DND-41 (cell line): ENCODE measurements at regions not wholly inside any gene's neighbourhood (a gene's known extent, or its start where the extent isn't known, plus 50 kb on each side); places are given as distances from the start of the nearest gene placed in this dataset.

ENCODE experiments used
- ATAC-seq: fragments of 200-7000 bp; cut with Tn5 transposase; 3 replicates; pipeline ENCODE4 v1.9.1; 2021; ENCODE audit warnings: low read depth; ENCODE audit not compliant: insufficient read depth
- DNase-seq: peaks from one replicate; pipeline ENCODE4 v3.0.0-alpha.2; 2020
- H2AFZ ChIP-seq: 2 replicates; pipeline ENCODE4 v1.6.0; 2012; ENCODE audit warnings: low read depth, low read length
- H3K27ac ChIP-seq: 2 replicates; pipeline ENCODE4 v1.5.1; 2012; ENCODE audit warnings: low read length, inconsistent platforms
- H3K27me3 ChIP-seq: fragments of 200-600 bp; sonication (generic); 2 replicates; pipeline ENCODE4 v1.6.0; 2012; ENCODE audit warnings: low read length, mild to moderate bottlenecking, inconsistent platforms; ENCODE audit not compliant: insufficient read depth, poor library complexity
- H3K36me3 ChIP-seq: 2 replicates; pipeline ENCODE4 v1.5.1; 2012; ENCODE audit warnings: low read length, inconsistent platforms; ENCODE audit not compliant: insufficient read depth
- H3K4me1 ChIP-seq: 2 replicates; pipeline ENCODE4 v1.5.1; 2012; ENCODE audit warnings: mild to moderate bottlenecking, low read length; ENCODE audit not compliant: insufficient read depth
- H3K4me2 ChIP-seq: 2 replicates; pipeline ENCODE4 v1.6.0; 2012; ENCODE audit warnings: mild to moderate bottlenecking, moderate library complexity, low read length, inconsistent platforms; ENCODE audit not compliant: insufficient read depth
- H3K4me3 ChIP-seq, 2 experiments: fragments of 200-600 bp in 1 of 2; shearing (Covaris generic) in 1 of 2; 2 replicates each; pipeline ENCODE4 v1.5.1; 2012 to 2016; ENCODE audit warnings: inconsistent platforms in 2 of 2, low read length in 2 of 2, mild to moderate bottlenecking in 2 of 2, low read depth in 1 of 2, moderate library complexity in 1 of 2
- H3K79me2 ChIP-seq: 2 replicates; pipeline ENCODE4 v1.6.0; 2012; ENCODE audit warnings: low read length, inconsistent platforms; ENCODE audit not compliant: insufficient read depth
- H3K9ac ChIP-seq: 2 replicates; pipeline ENCODE4 v1.6.0; 2012; ENCODE audit warnings: low read depth, mild to moderate bottlenecking, inconsistent platforms, low read length, moderate library complexity
- H3K9me3 ChIP-seq: 2 replicates; pipeline ENCODE4 v1.5.1; 2012; ENCODE audit warnings: low read length, moderate library complexity, mild to moderate bottlenecking, inconsistent platforms; ENCODE audit not compliant: insufficient read depth, severe bottlenecking
- H4K20me1 ChIP-seq: 2 replicates; pipeline ENCODE4 v1.6.0; 2012; ENCODE audit warnings: low read length; ENCODE audit not compliant: insufficient read depth
- EZH2 ChIP-seq: IDR thresholded peaks from 3 replicates; pipeline ENCODE4 v1.6.1; 2012; ENCODE audit warnings: borderline replicate concordance, low read depth, mild to moderate bottlenecking, moderate library complexity, low read length, inconsistent platforms; ENCODE audit not compliant: severe bottlenecking
- TF ChIP-seq, protein P1 (sequence below): IDR thresholded peaks from 2 replicates; pipeline ENCODE4 v1.5.1; 2012; ENCODE audit warnings: borderline replicate concordance, low read length, moderate library complexity, mild to moderate bottlenecking; ENCODE audit not compliant: poor library complexity, severe bottlenecking; ENCODE audit errors: extremely low read depth

DNA sequence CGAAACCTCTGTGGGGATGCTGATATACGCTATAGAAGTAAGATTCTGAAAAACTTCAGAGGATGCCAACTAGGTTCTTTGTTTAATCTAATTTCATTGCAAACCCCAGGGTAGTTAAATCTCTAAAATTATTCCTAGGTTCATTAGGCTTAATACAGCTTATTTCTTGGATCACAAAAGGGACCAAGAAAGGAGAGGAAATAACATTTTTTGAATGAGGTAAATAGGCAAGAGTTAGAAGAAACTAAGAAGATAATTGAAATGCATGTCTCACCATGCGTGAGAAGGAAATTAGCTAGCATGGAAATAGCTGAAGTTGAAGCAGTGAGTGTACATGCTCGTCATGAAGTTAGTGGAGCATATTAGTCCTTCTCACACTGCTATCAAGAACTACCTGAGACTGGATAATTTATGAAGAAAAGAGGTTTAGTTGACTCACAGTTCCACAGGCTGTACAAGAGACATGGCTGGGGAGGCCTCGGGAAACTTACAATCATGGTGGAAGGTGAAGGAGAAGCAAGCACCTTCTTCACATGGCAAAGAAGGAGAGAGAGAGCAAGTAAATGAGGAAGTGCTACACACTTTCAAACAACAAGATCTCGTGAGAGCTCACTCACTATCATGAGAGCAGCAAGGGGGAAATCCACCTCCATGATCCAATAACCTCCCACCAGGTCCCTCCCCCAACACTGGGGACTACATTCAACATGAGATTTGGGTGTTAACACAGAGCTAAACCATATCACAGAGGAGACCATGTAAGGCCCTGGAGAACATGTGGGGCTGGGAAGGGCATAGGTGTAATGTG is 125.1 kb upstream of the OSMR start:
- Histone ChIP-seq H3K9me3 (no peaks in the 10 kb centered on the region), H4K20me1 (no peaks in the 10 kb centered on the region), H3K4me3 (no peak overlapping the region), H2AFZ (no peak overlapping the region), H3K79me2 (no peaks in the 10 kb centered on the region), H3K9ac (no peak overlapping the region), H3K27me3 (peaks cover 5% of the 10 kb centered on the region), H3K36me3 (no peaks in the 10 kb centered on the region), H3K27ac (no peak overlapping the region), H3K4me1 (no peaks in the 10 kb centered on the region), H3K4me2 (no peak overlapping the region)
- DNase-seq, result no peak
- no peak for ATAC-seq
- no peak for TF ChIP-seq EZH2
- TF ChIP-seq, protein P1, sequence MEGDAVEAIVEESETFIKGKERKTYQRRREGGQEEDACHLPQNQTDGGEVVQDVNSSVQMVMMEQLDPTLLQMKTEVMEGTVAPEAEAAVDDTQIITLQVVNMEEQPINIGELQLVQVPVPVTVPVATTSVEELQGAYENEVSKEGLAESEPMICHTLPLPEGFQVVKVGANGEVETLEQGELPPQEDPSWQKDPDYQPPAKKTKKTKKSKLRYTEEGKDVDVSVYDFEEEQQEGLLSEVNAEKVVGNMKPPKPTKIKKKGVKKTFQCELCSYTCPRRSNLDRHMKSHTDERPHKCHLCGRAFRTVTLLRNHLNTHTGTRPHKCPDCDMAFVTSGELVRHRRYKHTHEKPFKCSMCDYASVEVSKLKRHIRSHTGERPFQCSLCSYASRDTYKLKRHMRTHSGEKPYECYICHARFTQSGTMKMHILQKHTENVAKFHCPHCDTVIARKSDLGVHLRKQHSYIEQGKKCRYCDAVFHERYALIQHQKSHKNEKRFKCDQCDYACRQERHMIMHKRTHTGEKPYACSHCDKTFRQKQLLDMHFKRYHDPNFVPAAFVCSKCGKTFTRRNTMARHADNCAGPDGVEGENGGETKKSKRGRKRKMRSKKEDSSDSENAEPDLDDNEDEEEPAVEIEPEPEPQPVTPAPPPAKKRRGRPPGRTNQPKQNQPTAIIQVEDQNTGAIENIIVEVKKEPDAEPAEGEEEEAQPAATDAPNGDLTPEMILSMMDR, result no peak

GRCh38 chr5:38722918-38723317 is 122.9 kb upstream of the OSMR start:
- Histone ChIP-seq H3K27me3 (peaks cover 5% of the 10 kb centered on the region), H2AFZ (no peak overlapping the region), H3K4me2 (no peak overlapping the region), H3K79me2 (no peaks in the 10 kb centered on the region), H3K4me3 (no peak overlapping the region), H3K36me3 (no peaks in the 10 kb centered on the region), H3K27ac (no peak overlapping the region), H3K9ac (no peak overlapping the region), H3K4me1 (no peaks in the 10 kb centered on the region), H3K9me3 (no peaks in the 10 kb centered on the region), H4K20me1 (no peaks in the 10 kb centered on the region)
- DNase-seq, result no peak
- TF ChIP-seq, protein P1, result no peak
- no peak for TF ChIP-seq EZH2
- ATAC-seq, result no peak

- Histone ChIP-seq H3K9me3 (no peaks in the 10 kb centered on the region), H3K4me1 (no peaks in the 10 kb centered on the region), H3K27ac (no peak overlapping the region), H4K20me1 (no peaks in the 10 kb centered on the region), H3K27me3 (peaks cover 5% of the 10 kb centered on the region), H3K4me3 (no peak overlapping the region), H3K36me3 (no peaks in the 10 kb centered on the region), H3K4me2 (no peak overlapping the region), H2AFZ (no peak overlapping the region), H3K9ac (no peak overlapping the region), H3K79me2 (no peaks in the 10 kb centered on the region)
- DNase-seq (no peak), ATAC-seq (no peak)
- no peak for TF ChIP-seq EZH2
- TF ChIP-seq, protein P1, result no peak
Measured at GRCh38 chr5:38723426-38723825, 122.4 kb upstream of the OSMR start.
